ENCODE measurements at regions not wholly inside any gene's neighbourhood (a gene's known extent, or its start where the extent isn't known, plus 50 kb on each side); places are given as distances from the start of the nearest gene placed in this dataset.

DNA sequence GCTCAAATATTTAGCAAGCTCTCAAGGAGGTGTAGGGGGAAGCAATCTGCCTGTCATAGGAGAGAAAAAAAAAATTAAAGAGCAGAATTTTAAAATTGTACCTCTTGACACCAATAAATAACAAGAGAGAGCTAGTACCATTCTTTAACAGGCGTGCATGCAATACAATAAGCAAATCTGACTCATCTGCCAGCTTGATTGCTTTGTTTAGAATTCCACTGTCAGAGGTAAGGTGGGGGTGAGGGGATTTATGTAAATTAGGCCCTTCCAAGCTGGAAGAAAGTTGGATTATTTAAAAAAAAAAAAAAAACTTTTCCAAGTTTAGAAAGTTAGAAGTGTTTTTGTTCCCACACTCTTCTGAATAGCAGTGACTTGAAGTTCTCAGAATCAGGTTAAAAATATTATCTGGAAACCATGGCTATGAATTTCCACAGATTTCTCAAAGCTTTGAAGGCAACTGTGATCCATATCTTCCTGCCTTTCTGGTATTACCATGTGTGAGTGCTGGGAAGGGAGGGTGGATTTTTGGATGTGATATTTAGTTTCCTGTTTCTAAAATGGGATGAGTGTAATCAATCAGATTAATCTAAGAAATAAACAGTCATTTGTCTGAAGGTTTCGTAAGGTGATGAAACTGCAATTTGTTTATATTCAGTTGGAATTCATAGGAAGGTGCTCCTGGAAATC lies 477.5 kb downstream of the TLE4 start:
- H3K4me1 Mint-ChIP-seq: peaks cover 17 to 19% of the 10 kb centered on the region in 2 experiments
- no peak overlapping the region for H2AFZ ChIP-seq (ENCODE audit: low read length)
- H3K9me3 ChIP-seq (ENCODE audit: control insufficient read depth, low read depth, low read length): no peaks in the 10 kb centered on the region
- no peak overlapping the region for H2BK15ac ChIP-seq (ENCODE audit: low read depth, low read length)
- no peak overlapping the region for H3K9ac ChIP-seq (ENCODE audit: extremely low read depth, insufficient read length, low read length)
- no peaks in the 10 kb centered on the region for H3K27me3 ChIP-seq (ENCODE audit: insufficient read depth, low read length)
- no peak overlapping the region for H3K18ac ChIP-seq (ENCODE audit: insufficient read length, low read depth, low read length)
- TF ChIP-seq, protein P1, sequence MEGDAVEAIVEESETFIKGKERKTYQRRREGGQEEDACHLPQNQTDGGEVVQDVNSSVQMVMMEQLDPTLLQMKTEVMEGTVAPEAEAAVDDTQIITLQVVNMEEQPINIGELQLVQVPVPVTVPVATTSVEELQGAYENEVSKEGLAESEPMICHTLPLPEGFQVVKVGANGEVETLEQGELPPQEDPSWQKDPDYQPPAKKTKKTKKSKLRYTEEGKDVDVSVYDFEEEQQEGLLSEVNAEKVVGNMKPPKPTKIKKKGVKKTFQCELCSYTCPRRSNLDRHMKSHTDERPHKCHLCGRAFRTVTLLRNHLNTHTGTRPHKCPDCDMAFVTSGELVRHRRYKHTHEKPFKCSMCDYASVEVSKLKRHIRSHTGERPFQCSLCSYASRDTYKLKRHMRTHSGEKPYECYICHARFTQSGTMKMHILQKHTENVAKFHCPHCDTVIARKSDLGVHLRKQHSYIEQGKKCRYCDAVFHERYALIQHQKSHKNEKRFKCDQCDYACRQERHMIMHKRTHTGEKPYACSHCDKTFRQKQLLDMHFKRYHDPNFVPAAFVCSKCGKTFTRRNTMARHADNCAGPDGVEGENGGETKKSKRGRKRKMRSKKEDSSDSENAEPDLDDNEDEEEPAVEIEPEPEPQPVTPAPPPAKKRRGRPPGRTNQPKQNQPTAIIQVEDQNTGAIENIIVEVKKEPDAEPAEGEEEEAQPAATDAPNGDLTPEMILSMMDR (conservative IDR thresholded peaks at IDR 0.05): no peak
- H3K4me1 ChIP-seq (ENCODE audit: insufficient read depth, low read length): peaks cover 2% of the 10 kb centered on the region; the same call in 1 of the 2 replicates
- peaks cover 17 to 21% of the 10 kb centered on the region in 2 experiments for H3K9me3 Mint-ChIP-seq
- no peaks in the 10 kb centered on the region for H3K27me3 Mint-ChIP-seq (ENCODE audit: low read depth)
- H3T11ph ChIP-seq (ENCODE audit: low read length): no peak overlapping the region
- no peak overlapping the region for H4K5ac ChIP-seq (ENCODE audit: insufficient read length, low read depth, low read length)
- H3K27ac Mint-ChIP-seq: no peak overlapping the region
- H3K56ac ChIP-seq (ENCODE audit: insufficient read length, low read depth, low read length): no peak overlapping the region
- no peak overlapping the region for H3K4me2 ChIP-seq (ENCODE audit: insufficient read depth, insufficient read length, low read length)
- H3K4me3 Mint-ChIP-seq: no peak overlapping the region
- H3K23ac ChIP-seq (ENCODE audit: insufficient read length, low read depth, low read length): no peak overlapping the region
- no peak overlapping the region for H2BK5ac ChIP-seq (ENCODE audit: insufficient read length, low read length)
- no peak overlapping the region for H3K4ac ChIP-seq (ENCODE audit: low read depth, low read length)
- DNase-seq: no peak
- H2AK5ac ChIP-seq (ENCODE audit: insufficient read length, low read length): no peak overlapping the region
- no peaks in the 10 kb centered on the region for H3K79me1 ChIP-seq (ENCODE audit: insufficient read depth, low read depth, low read length, poor library complexity, severe bottlenecking)
- no peak overlapping the region for H3K14ac ChIP-seq (ENCODE audit: insufficient read depth, low read length)
- H2BK20ac ChIP-seq (ENCODE audit: low read depth, low read length, poor library complexity, severe bottlenecking): no peak overlapping the region
- no CpG with 5 or more reads among the region's 2 CpGs for WGBS (ENCODE audit: extremely low coverage, insufficient read length, low lambda C conversion rate)
- no peak overlapping the region for H3K27ac ChIP-seq (ENCODE audit: insufficient read length, low read depth, low read length)
- H3K36me3 Mint-ChIP-seq (ENCODE audit: insufficient read depth in 1 of 3, low read depth in 3 of 3): peaks cover 6 to 22% (median 7%) of the 10 kb centered on the region in 3 experiments
- no peak overlapping the region for H4K91ac ChIP-seq (ENCODE audit: insufficient read length, low read depth, low read length)
- H2BK12ac ChIP-seq (ENCODE audit: insufficient read length, low read depth, low read length): no peak overlapping the region
- no peak overlapping the region for H4K8ac ChIP-seq (replicated peaks; ENCODE audit: insufficient read length, low read depth, low read length)
- H3K23me2 ChIP-seq (ENCODE audit: insufficient read length, low read depth, low read length, poor library complexity, severe bottlenecking): no peaks in the 10 kb centered on the region
- H2BK120ac ChIP-seq (ENCODE audit: low read depth, low read length, poor library complexity, severe bottlenecking): no peak overlapping the region
- H3K79me2 ChIP-seq (ENCODE audit: insufficient read depth, low read length): no peaks in the 10 kb centered on the region
- H4K20me1 ChIP-seq (ENCODE audit: control insufficient read depth, insufficient read depth, insufficient read length): no peaks in the 10 kb centered on the region

Data from H9 (cell line).